Peyer's patch (tissue), 4 donors: ENCODE measurements at regions not wholly inside any gene's neighbourhood (a gene's known extent, or its start where the extent isn't known, plus 50 kb on each side); places are given as distances from the start of the nearest gene placed in this dataset.

ENCODE experiments used
- POLR2A ChIP-seq, 2 donors: fragments of 450-650 bp; IDR thresholded peaks; one replicate each; pipeline ENCODE4 v1.5.1; 2017; ENCODE audit warnings: antibody characterized with exemption in 2 of 2, mild to moderate bottlenecking in 2 of 2, moderate library complexity in 2 of 2
- TF ChIP-seq, protein P1 (sequence below), 6 experiments: fragments of 450-650 bp in 4 of 6; fragments of 200-600 bp in 2 of 6; sonication (generic) in 1 of 6; IDR thresholded peaks; one replicate each; pipeline ENCODE4 v1.5.1; 2017 to 2019; ENCODE audit warnings: antibody characterized with exemption in 6 of 6, mild to moderate bottlenecking in 3 of 6, moderate library complexity in 1 of 6

- TF ChIP-seq, protein P1, sequence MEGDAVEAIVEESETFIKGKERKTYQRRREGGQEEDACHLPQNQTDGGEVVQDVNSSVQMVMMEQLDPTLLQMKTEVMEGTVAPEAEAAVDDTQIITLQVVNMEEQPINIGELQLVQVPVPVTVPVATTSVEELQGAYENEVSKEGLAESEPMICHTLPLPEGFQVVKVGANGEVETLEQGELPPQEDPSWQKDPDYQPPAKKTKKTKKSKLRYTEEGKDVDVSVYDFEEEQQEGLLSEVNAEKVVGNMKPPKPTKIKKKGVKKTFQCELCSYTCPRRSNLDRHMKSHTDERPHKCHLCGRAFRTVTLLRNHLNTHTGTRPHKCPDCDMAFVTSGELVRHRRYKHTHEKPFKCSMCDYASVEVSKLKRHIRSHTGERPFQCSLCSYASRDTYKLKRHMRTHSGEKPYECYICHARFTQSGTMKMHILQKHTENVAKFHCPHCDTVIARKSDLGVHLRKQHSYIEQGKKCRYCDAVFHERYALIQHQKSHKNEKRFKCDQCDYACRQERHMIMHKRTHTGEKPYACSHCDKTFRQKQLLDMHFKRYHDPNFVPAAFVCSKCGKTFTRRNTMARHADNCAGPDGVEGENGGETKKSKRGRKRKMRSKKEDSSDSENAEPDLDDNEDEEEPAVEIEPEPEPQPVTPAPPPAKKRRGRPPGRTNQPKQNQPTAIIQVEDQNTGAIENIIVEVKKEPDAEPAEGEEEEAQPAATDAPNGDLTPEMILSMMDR (IDR thresholded peaks at IDR 0.05), result no peak
- no peak for TF ChIP-seq POLR2A (IDR thresholded peaks at IDR 0.05)
These were observed 276.2 kb upstream of the NETO1 start for GRCh38 chr18:73144030-73144429.
